Nephron progenitor cell (in vitro differentiated cells): ENCODE measurements at regions not wholly inside any gene's neighbourhood (a gene's known extent, or its start where the extent isn't known, plus 50 kb on each side); places are given as distances from the start of the nearest gene placed in this dataset.

Experiments used
- DNase-seq: peaks from one replicate; pipeline ENCODE4 v3.0.0; 2021
- H3K27ac Mint-ChIP-seq: 2 replicates; pipeline ENCODE4 v1.8.0; 2021; ENCODE audit warnings: mild to moderate bottlenecking, moderate library complexity, mixed read lengths
- H3K27me3 Mint-ChIP-seq: 2 replicates; pipeline ENCODE4 v1.8.0; 2021; ENCODE audit warnings: mild to moderate bottlenecking, low read depth, mixed read lengths; ENCODE audit not compliant: poor library complexity
- H3K36me3 Mint-ChIP-seq: 2 replicates; pipeline ENCODE4 v1.8.0; 2021; ENCODE audit warnings: low read depth, mixed read lengths
- H3K4me1 Mint-ChIP-seq: 2 replicates; pipeline ENCODE4 v1.8.0; 2021; ENCODE audit warnings: mixed read lengths
- H3K4me3 Mint-ChIP-seq: 2 replicates; pipeline ENCODE4 v1.8.0; 2021; ENCODE audit warnings: mild to moderate bottlenecking, moderate library complexity, mixed read lengths
- H3K9me3 Mint-ChIP-seq: 2 replicates; pipeline ENCODE4 v1.8.0; 2021; ENCODE audit warnings: mild to moderate bottlenecking, moderate library complexity, mixed read lengths
- TF ChIP-seq, protein P1 (sequence below): fragments of 200-600 bp; sonication (generic); IDR thresholded peaks from 2 replicates; pipeline ENCODE4 v1.5.0; 2021; ENCODE audit warnings: antibody characterized with exemption

GRCh38 chr13:74929436-74929835 is 552.5 kb downstream of the TBC1D4 start:
- H3K4me3 Mint-ChIP-seq, result no peak overlapping the region

DNA sequence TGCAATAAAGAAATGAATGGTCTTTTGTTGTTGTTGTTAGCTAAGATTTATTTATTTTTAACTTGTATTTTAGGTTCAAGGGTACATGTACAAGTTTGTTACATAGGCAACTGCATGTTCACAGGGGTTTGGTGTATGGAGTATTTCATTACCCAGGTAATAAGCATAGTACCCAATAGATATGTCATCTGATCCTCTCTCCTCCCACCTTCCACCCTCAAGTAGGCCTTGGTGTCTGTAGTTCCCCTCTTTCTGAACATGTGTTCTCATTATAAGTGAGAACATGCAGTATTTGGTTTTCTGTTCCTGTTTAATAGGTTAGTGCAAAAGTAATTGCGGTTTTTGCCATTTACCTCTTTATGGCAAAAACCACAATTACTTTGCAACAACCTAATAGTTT is 554.1 kb downstream of the TBC1D4 start:
- DNase-seq, result no peak

More at GRCh38 chr13:74929436-74929835, 552.5 kb downstream of the TBC1D4 start:
- DNase-seq, result no peak
- Mint-ChIP-seq H3K36me3 (no peaks in the 10 kb centered on the region), H3K27me3 (peaks cover 3% of the 10 kb centered on the region), H3K4me1 (peaks cover 14% of the 10 kb centered on the region), H3K27ac (no peak overlapping the region), H3K9me3 (peaks cover 8% of the 10 kb centered on the region)
- TF ChIP-seq, protein P1, sequence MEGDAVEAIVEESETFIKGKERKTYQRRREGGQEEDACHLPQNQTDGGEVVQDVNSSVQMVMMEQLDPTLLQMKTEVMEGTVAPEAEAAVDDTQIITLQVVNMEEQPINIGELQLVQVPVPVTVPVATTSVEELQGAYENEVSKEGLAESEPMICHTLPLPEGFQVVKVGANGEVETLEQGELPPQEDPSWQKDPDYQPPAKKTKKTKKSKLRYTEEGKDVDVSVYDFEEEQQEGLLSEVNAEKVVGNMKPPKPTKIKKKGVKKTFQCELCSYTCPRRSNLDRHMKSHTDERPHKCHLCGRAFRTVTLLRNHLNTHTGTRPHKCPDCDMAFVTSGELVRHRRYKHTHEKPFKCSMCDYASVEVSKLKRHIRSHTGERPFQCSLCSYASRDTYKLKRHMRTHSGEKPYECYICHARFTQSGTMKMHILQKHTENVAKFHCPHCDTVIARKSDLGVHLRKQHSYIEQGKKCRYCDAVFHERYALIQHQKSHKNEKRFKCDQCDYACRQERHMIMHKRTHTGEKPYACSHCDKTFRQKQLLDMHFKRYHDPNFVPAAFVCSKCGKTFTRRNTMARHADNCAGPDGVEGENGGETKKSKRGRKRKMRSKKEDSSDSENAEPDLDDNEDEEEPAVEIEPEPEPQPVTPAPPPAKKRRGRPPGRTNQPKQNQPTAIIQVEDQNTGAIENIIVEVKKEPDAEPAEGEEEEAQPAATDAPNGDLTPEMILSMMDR, result no peak

GRCh38 chr13:74922963-74923362 is 559.0 kb downstream of the TBC1D4 start:
- no peak overlapping the region for H3K4me3 Mint-ChIP-seq
- TF ChIP-seq, protein P1, result no peak
- H3K9me3 Mint-ChIP-seq, result peaks cover 14% of the 10 kb centered on the region
- H3K27ac Mint-ChIP-seq, result no peak overlapping the region
- H3K36me3 Mint-ChIP-seq, result no peaks in the 10 kb centered on the region
- no peaks in the 10 kb centered on the region for H3K27me3 Mint-ChIP-seq
- DNase-seq, result no peak
- no peaks in the 10 kb centered on the region for H3K4me1 Mint-ChIP-seq

More for the DNA sequence above, 554.1 kb downstream of the TBC1D4 start:
- H3K36me3 Mint-ChIP-seq, result no peaks in the 10 kb centered on the region
- no peak overlapping the region for H3K27ac Mint-ChIP-seq
- TF ChIP-seq, protein P1, result no peak
- peaks cover 6% of the 10 kb centered on the region for H3K4me1 Mint-ChIP-seq
- H3K4me3 Mint-ChIP-seq, result no peak overlapping the region
- peaks cover under 1% of the 10 kb centered on the region for H3K27me3 Mint-ChIP-seq
- H3K9me3 Mint-ChIP-seq, result peaks cover 15% of the 10 kb centered on the region

DNA sequence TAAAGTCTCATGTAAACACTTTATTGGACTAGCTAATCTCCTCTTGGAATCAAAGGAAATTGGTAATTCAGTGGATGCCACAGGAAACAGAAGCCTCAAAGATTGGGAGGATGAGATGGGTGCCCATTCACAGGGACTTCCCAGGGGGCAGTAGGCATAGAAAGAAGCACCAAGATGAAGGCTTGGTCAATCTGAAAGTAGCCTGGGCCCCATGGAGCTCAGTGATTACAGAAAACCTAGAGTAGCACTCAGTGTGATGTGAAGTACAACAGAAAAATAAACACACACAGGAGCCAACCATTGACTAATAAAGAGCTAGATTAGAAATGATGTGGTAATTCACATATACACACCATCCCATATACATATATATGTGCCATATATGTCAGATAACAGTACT is 560.6 kb downstream of the TBC1D4 start:
- Mint-ChIP-seq H3K4me1 (no peaks in the 10 kb centered on the region), H3K27me3 (no peaks in the 10 kb centered on the region), H3K9me3 (peaks cover 9% of the 10 kb centered on the region), H3K36me3 (no peaks in the 10 kb centered on the region), H3K4me3 (no peak overlapping the region), H3K27ac (no peak overlapping the region)
- DNase-seq, result no peak
- TF ChIP-seq, protein P1, result no peak

DNA sequence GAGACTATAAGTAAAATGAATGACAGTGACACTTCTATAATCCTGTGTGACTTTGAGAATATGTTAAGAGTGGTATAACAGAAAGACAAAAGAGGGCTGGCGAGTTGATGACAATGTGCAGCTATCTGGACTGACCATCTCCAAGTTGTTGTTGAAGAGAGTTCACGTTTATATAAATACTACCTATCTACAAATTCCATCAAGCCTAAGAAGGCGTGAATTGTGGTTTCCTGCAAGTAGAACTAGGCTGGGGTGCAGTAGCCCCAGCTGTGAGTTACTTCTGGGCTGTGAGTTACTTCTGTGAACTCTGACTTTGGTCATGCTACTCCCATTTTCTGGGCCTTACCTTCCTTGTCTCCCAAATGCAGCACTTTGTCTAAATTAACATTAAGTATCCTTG is 561.0 kb downstream of the TBC1D4 start:
- no peaks in the 10 kb centered on the region for H3K27me3 Mint-ChIP-seq
- no peak for DNase-seq
- H3K27ac Mint-ChIP-seq, result no peak overlapping the region
- no peak overlapping the region for H3K4me3 Mint-ChIP-seq
- TF ChIP-seq, protein P1, result no peak
- H3K9me3 Mint-ChIP-seq, result peaks cover 9% of the 10 kb centered on the region
- no peaks in the 10 kb centered on the region for H3K4me1 Mint-ChIP-seq
- no peaks in the 10 kb centered on the region for H3K36me3 Mint-ChIP-seq

GRCh38 chr13:74920361-74920760 is 561.6 kb downstream of the TBC1D4 start:
- TF ChIP-seq, protein P1, result no peak

More at GRCh38 chr13:74920361-74920760, 561.6 kb downstream of the TBC1D4 start:
- no peaks in the 10 kb centered on the region for H3K4me1 Mint-ChIP-seq
- no peak overlapping the region for H3K27ac Mint-ChIP-seq
- H3K36me3 Mint-ChIP-seq, result no peaks in the 10 kb centered on the region
- H3K27me3 Mint-ChIP-seq, result no peaks in the 10 kb centered on the region
- no peak for DNase-seq
- H3K4me3 Mint-ChIP-seq, result no peak overlapping the region
- peaks cover 9% of the 10 kb centered on the region for H3K9me3 Mint-ChIP-seq
